ENCODE measurements at regions not wholly inside any gene's neighbourhood (a gene's known extent, or its start where the extent isn't known, plus 50 kb on each side); places are given as distances from the start of the nearest gene placed in this dataset.

GRCh38 chr10:123244747-123245146, 90.5 kb downstream of the BUB3 start:
- TF ChIP-seq GATA2 (IDR thresholded peaks at IDR 0.05; ENCODE audit: low read depth, low read length) (no peak), GATA3 (IDR thresholded peaks at IDR 0.05; ENCODE audit: low read depth, low read length) (no peak)
